ENCODE measurements at regions not wholly inside any gene's neighbourhood (a gene's known extent, or its start where the extent isn't known, plus 50 kb on each side); places are given as distances from the start of the nearest gene placed in this dataset.

GRCh38 chr7:156534925-156535324, 105.6 kb upstream of the RNF32 start:
- DNase-seq, result no peak
- ChIA-PET CTCF (no interaction called here), POLR2A (no interaction called here)
- Mint-ChIP-seq H3K27me3 (no peaks in the 10 kb centered on the region), H3K4me3 (no peak overlapping the region), H3K9me3 (no peaks in the 10 kb centered on the region), H3K4me1 (ENCODE audit: low read depth) (no peaks in the 10 kb centered on the region), H3K36me3 (ENCODE audit: low read depth) (no peaks in the 10 kb centered on the region), H3K27ac (no peak overlapping the region)
- intact Hi-C loops (cut with DNase I, micrococcal nuclease), result no loop called here
- Histone ChIP-seq H3K27me3 (ENCODE audit: control insufficient read depth in 1 of 2, insufficient read depth in 2 of 2, low read length in 2 of 2) (no peaks in the 10 kb centered on the region), H3K36me3 (ENCODE audit: insufficient read depth, low read length) (no peaks in the 10 kb centered on the region), H3K27ac (ENCODE audit: low read depth in 1 of 2, low read length in 2 of 2) (no peak overlapping the region), H3K9me3 (ENCODE audit: control insufficient read depth in 1 of 2, insufficient read depth in 1 of 2, low read length in 2 of 2) (peaks cover 0 to 14% of the 10 kb centered on the region in 2 experiments), H3K4me3 (ENCODE audit: low read length) (no peak overlapping the region), H3K4me1 (ENCODE audit: insufficient read depth, low read length) (no peaks in the 10 kb centered on the region)
- no peak for ATAC-seq (ENCODE audit: poor library complexity)
- no peak for TF ChIP-seq CTCF (IDR thresholded peaks at IDR 0.05)

GRCh38 chr7:156533964-156534363, 106.6 kb upstream of the RNF32 start:
- Mint-ChIP-seq H3K36me3 (ENCODE audit: low read depth) (no peaks in the 10 kb centered on the region), H3K4me1 (ENCODE audit: low read depth) (no peaks in the 10 kb centered on the region), H3K4me3 (no peak overlapping the region), H3K9me3 (no peaks in the 10 kb centered on the region), H3K27ac (no peak overlapping the region), H3K27me3 (no peaks in the 10 kb centered on the region)
- H3K9me3 ChIP-seq (ENCODE audit: control insufficient read depth in 1 of 2, insufficient read depth in 1 of 2, low read length in 2 of 2), result peaks cover 0 to 14% of the 10 kb centered on the region in 2 experiments
- intact Hi-C loops (cut with DNase I, micrococcal nuclease), result loop anchor here in 1 of 2 experiments (1.0 kb wide), 2 partner anchors 9 to 31 kb away; no protein-coding TSS in a partner anchor
- no peaks in the 10 kb centered on the region for H3K4me1 ChIP-seq (ENCODE audit: insufficient read depth, low read length)
- no peaks in the 10 kb centered on the region for H3K36me3 ChIP-seq (ENCODE audit: insufficient read depth, low read length)
- ChIA-PET CTCF (no interaction called here), POLR2A (no interaction called here)
- H3K4me3 ChIP-seq (ENCODE audit: low read length), result no peak overlapping the region
- H3K27ac ChIP-seq (ENCODE audit: low read depth in 1 of 2, low read length in 2 of 2), result no peak overlapping the region
- H3K27me3 ChIP-seq (ENCODE audit: control insufficient read depth in 1 of 2, insufficient read depth in 2 of 2, low read length in 2 of 2), result no peaks in the 10 kb centered on the region
- no peak for TF ChIP-seq CTCF (IDR thresholded peaks at IDR 0.05)
- DNase-seq (no peak), ATAC-seq (ENCODE audit: poor library complexity) (no peak)

- no peaks in the 10 kb centered on the region for H3K27me3 Mint-ChIP-seq
- CTCF ChIA-PET, result no interaction called here
- H3K27ac ChIP-seq (ENCODE audit: low read depth in 1 of 2, low read length in 2 of 2), result no peak overlapping the region
- H3K27ac Mint-ChIP-seq, result no peak overlapping the region
- no peaks in the 10 kb centered on the region for H3K27me3 ChIP-seq (ENCODE audit: control insufficient read depth in 1 of 2, insufficient read depth in 2 of 2, low read length in 2 of 2)
- no peaks in the 10 kb centered on the region for H3K36me3 ChIP-seq (ENCODE audit: insufficient read depth, low read length)
- no peaks in the 10 kb centered on the region for H3K9me3 Mint-ChIP-seq
- no peaks in the 10 kb centered on the region for H3K36me3 Mint-ChIP-seq (ENCODE audit: low read depth)
- DNase-seq (no peak), ATAC-seq (ENCODE audit: poor library complexity) (no peak)
- H3K9me3 ChIP-seq (ENCODE audit: control insufficient read depth in 1 of 2, insufficient read depth in 1 of 2, low read length in 2 of 2), result peaks cover 0 to 14% of the 10 kb centered on the region in 2 experiments
- intact Hi-C loops (cut with DNase I, micrococcal nuclease), result loop anchor here in 1 of 2 experiments (1.0 kb wide), 2 partner anchors 10 to 30 kb away; no protein-coding TSS in a partner anchor
- no peak overlapping the region for H3K4me3 Mint-ChIP-seq
- no peaks in the 10 kb centered on the region for H3K4me1 Mint-ChIP-seq (ENCODE audit: low read depth)
- H3K4me1 ChIP-seq (ENCODE audit: insufficient read depth, low read length), result no peaks in the 10 kb centered on the region
- POLR2A ChIA-PET, result no interaction called here
- no peak overlapping the region for H3K4me3 ChIP-seq (ENCODE audit: low read length)
- TF ChIP-seq CTCF (IDR thresholded peaks at IDR 0.05), result no peak
Observed at GRCh38 chr7:156533420-156533819, 107.2 kb upstream of the RNF32 start.

All from CD4-positive, alpha-beta T cell (primary cell).